Loucy (cell line): ENCODE measurements at regions not wholly inside any gene's neighbourhood (a gene's known extent, or its start where the extent isn't known, plus 50 kb on each side); places are given as distances from the start of the nearest gene placed in this dataset.

ENCODE experiments used
- H2AFZ ChIP-seq: fragments of 200-600 bp; sonication (generic); 2 replicates; pipeline ENCODE4 v1.6.0; 2016; ENCODE audit warnings: antibody characterized with exemption, mild to moderate bottlenecking, low read length, moderate library complexity
- H3F3A ChIP-seq: fragments of 200-600 bp; 2 replicates; pipeline ENCODE4 v1.6.0; 2016; ENCODE audit warnings: antibody characterized with exemption, low read depth, mild to moderate bottlenecking
- H3K27me3 ChIP-seq: fragments of 200-600 bp; sonication (generic); 2 replicates; pipeline ENCODE4 v1.6.1; 2014; ENCODE audit warnings: low read length, mild to moderate bottlenecking; ENCODE audit not compliant: insufficient read depth, poor library complexity, severe bottlenecking
- H3K36me3 ChIP-seq: fragments of 200-600 bp; sonication (generic); 2 replicates; pipeline ENCODE4 v1.6.1; 2016; ENCODE audit warnings: low read length; ENCODE audit not compliant: insufficient read depth
- H3K4me1 ChIP-seq: fragments of 200-600 bp; sonication (generic); 2 replicates; pipeline ENCODE4 v1.5.1; 2014; ENCODE audit warnings: low read length, mild to moderate bottlenecking; ENCODE audit not compliant: insufficient read depth, poor library complexity, severe bottlenecking
- H3K4me2 ChIP-seq: fragments of 200-600 bp; sonication (generic); 2 replicates; pipeline ENCODE4 v1.6.0; 2014; ENCODE audit warnings: antibody characterized with exemption, low read length, low read depth, mild to moderate bottlenecking; ENCODE audit not compliant: poor library complexity, severe bottlenecking
- H3K4me3 ChIP-seq: fragments of 200-600 bp; sonication (generic); 2 replicates; pipeline ENCODE4 v1.5.1; 2014; ENCODE audit warnings: low read length, mild to moderate bottlenecking, mixed read lengths; ENCODE audit not compliant: poor library complexity, severe bottlenecking
- H3K79me2 ChIP-seq: fragments of 200-600 bp; sonication (generic); 2 replicates; pipeline ENCODE4 v1.6.1; 2014; ENCODE audit warnings: low read length; ENCODE audit not compliant: insufficient read depth
- H3K9ac ChIP-seq: fragments of 200-600 bp; sonication (generic); 2 replicates; pipeline ENCODE4 v1.6.0; 2014; ENCODE audit warnings: mild to moderate bottlenecking, low read depth, low read length, moderate library complexity; ENCODE audit not compliant: poor library complexity, severe bottlenecking
- H3K9me2 ChIP-seq: fragments of 200-600 bp; sonication (generic); replicated peaks from 2 replicates; pipeline ENCODE4 v1.6.1; 2016; ENCODE audit warnings: low read depth, low read length, mixed read lengths
- H3K9me3 ChIP-seq: fragments of 200-600 bp; sonication (generic); 2 replicates; pipeline ENCODE4 v1.6.1; 2014; ENCODE audit warnings: mild to moderate bottlenecking, antibody characterized with exemption, low read length, low read depth; ENCODE audit not compliant: insufficient read depth
- H4K20me1 ChIP-seq: fragments of 200-600 bp; sonication (generic); 2 replicates; pipeline ENCODE4 v1.6.0; 2014; ENCODE audit warnings: antibody characterized with exemption, low read length, mild to moderate bottlenecking; ENCODE audit not compliant: insufficient read depth, poor library complexity, severe bottlenecking
- CTCF ChIP-seq: fragments of 200-600 bp; sonication (generic); conservative IDR thresholded peaks from 2 replicates; pipeline ENCODE4 v1.5.1; 2014; ENCODE audit warnings: mild to moderate bottlenecking, antibody characterized with exemption, low read length
- EZH2phosphoT487 ChIP-seq: fragments of 200-600 bp; IDR thresholded peaks from 2 replicates; pipeline ENCODE4 v1.6.1; 2018; ENCODE audit warnings: antibody characterized with exemption, mild to moderate bottlenecking, moderate library complexity, borderline replicate concordance

- Histone ChIP-seq H3K4me2 (no peak overlapping the region), H3F3A (no peaks in the 10 kb centered on the region), H3K79me2 (no peaks in the 10 kb centered on the region), H2AFZ (no peak overlapping the region), H3K36me3 (no peaks in the 10 kb centered on the region), H3K9me3 (no peaks in the 10 kb centered on the region), H4K20me1 (no peaks in the 10 kb centered on the region), H3K4me1 (no peaks in the 10 kb centered on the region), H3K9me2 (no peaks in the 10 kb centered on the region), H3K4me3 (no peak overlapping the region), H3K27me3 (peaks cover 13% of the 10 kb centered on the region), H3K9ac (no peak overlapping the region)
- no peak for TF ChIP-seq EZH2phosphoT487
- no peak for TF ChIP-seq CTCF
Measured at GRCh38 chr17:73947281-73947965, 256.1 kb upstream of the RPL38 start.

- TF ChIP-seq EZH2phosphoT487 (no peak), CTCF (no peak)
- Histone ChIP-seq H3K27me3 (peaks cover 8% of the 10 kb centered on the region), H3F3A (no peaks in the 10 kb centered on the region), H3K9ac (no peak overlapping the region), H4K20me1 (no peaks in the 10 kb centered on the region), H3K4me1 (no peaks in the 10 kb centered on the region), H3K36me3 (no peaks in the 10 kb centered on the region), H3K9me2 (no peaks in the 10 kb centered on the region), H3K9me3 (no peaks in the 10 kb centered on the region), H2AFZ (no peak overlapping the region), H3K79me2 (no peaks in the 10 kb centered on the region), H3K4me3 (no peak overlapping the region), H3K4me2 (no peak overlapping the region)
Measured at GRCh38 chr17:73947966-73948355, 255.5 kb upstream of the RPL38 start.

GRCh38 chr17:73949903-73950592 lies 253.4 kb upstream of the RPL38 start:
- no peaks in the 10 kb centered on the region for H3K9me3 ChIP-seq
- no peaks in the 10 kb centered on the region for H3K27me3 ChIP-seq
- no peak overlapping the region for H3K9ac ChIP-seq
- H3F3A ChIP-seq, result no peaks in the 10 kb centered on the region
- H3K9me2 ChIP-seq, result no peaks in the 10 kb centered on the region
- no peaks in the 10 kb centered on the region for H3K36me3 ChIP-seq
- H3K4me1 ChIP-seq, result no peaks in the 10 kb centered on the region
- no peak for TF ChIP-seq EZH2phosphoT487
- TF ChIP-seq CTCF, result no peak
- H3K4me2 ChIP-seq, result no peak overlapping the region
- H3K79me2 ChIP-seq, result no peaks in the 10 kb centered on the region
- no peak overlapping the region for H3K4me3 ChIP-seq
- no peaks in the 10 kb centered on the region for H4K20me1 ChIP-seq
- no peak overlapping the region for H2AFZ ChIP-seq
